Testis (tissue), 2 donors: ENCODE measurements at regions not wholly inside any gene's neighbourhood (a gene's known extent, or its start where the extent isn't known, plus 50 kb on each side); places are given as distances from the start of the nearest gene placed in this dataset.
"Not testable (repeated sequence)": the region's sequence is repeated elsewhere in the genome, so short reads cannot be mapped to it uniquely, and the experiment has no call there.

ENCODE experiments used
- DNase-seq: peaks from one replicate; pipeline ENCODE4 v3.0.0-alpha.2; 2019
- H3K27ac ChIP-seq, 2 donors: fragments of 200-600 bp; sonication (generic); one replicate each; pipeline ENCODE4 v1.5.1; 2019
- H3K27me3 ChIP-seq: fragments of 200-600 bp; sonication (generic); one replicate; pipeline ENCODE4 v1.5.1; 2019
- H3K36me3 ChIP-seq: fragments of 200-600 bp; sonication (generic); one replicate; pipeline ENCODE4 v1.5.1; 2017; ENCODE audit warnings: low read depth; ENCODE audit errors: missing control alignments
- H3K4me1 ChIP-seq: fragments of 200-600 bp; sonication (generic); one replicate; pipeline ENCODE4 v1.5.1; 2019
- H3K4me3 ChIP-seq, 2 donors: fragments of 200-600 bp; sonication (generic); one replicate each; pipeline ENCODE4 v1.5.1; 2017 to 2019
- H3K9me3 ChIP-seq: fragments of 200-600 bp; sonication (generic); one replicate; pipeline ENCODE4 v1.5.1; 2017
- CTCF ChIP-seq, 3 experiments: fragments of 450-650 bp in 2 of 3; fragments of 200-600 bp in 1 of 3; sonication (generic) in 1 of 3; IDR thresholded peaks; one replicate each; pipeline ENCODE4 v1.5.1; 2016 to 2019; ENCODE audit warnings: antibody characterized with exemption in 3 of 3, mild to moderate bottlenecking in 2 of 3, moderate library complexity in 1 of 3
- POLR2A ChIP-seq: fragments of 450-650 bp; IDR thresholded peaks from one replicate; pipeline ENCODE4 v1.6.1; 2017; ENCODE audit warnings: antibody characterized with exemption, mild to moderate bottlenecking, moderate library complexity
- WGBS, 2 donors: methylation state at CpG; one replicate each; pipeline ENCODE4 v1.1.5; 2018; 5-methylcytosine and 5-hydroxymethylcytosine counted together
- intact Hi-C: fragments of 100-400 bp; cut with DNase I; formaldehyde crosslinking; loops from one replicate; pipeline ENCODE4 v1.15.1; 2023; ENCODE audit warnings: low total_unique reads

GRCh38 chr3:176347424-176348146, 849.7 kb downstream of the TBL1XR1 start:
- Histone ChIP-seq H3K27me3 (no peaks in the 10 kb centered on the region), H3K9me3 (no peaks in the 10 kb centered on the region), H3K4me1 (no peaks in the 10 kb centered on the region), H3K4me3 (no peak overlapping the region), H3K36me3 (no peaks in the 10 kb centered on the region), H3K27ac (no peak overlapping the region)
- intact Hi-C loops = no loop called here
- WGBS, 2 donors = 69 to 74% methylated on average over 4 of the region's 4 CpGs
- TF ChIP-seq CTCF (IDR thresholded peaks at IDR 0.05) (no peak), POLR2A (no peak)
- DNase-seq = no peak

GRCh38 chr3:176341963-176342362, 855.3 kb downstream of the TBL1XR1 start:
- H3K36me3 ChIP-seq = no peaks in the 10 kb centered on the region
- WGBS, 2 donors = 78 to 87% methylated on average over 5 of the region's 5 CpGs
- H3K9me3 ChIP-seq = no peaks in the 10 kb centered on the region
- TF ChIP-seq CTCF (IDR thresholded peaks at IDR 0.05) = no peak
- TF ChIP-seq POLR2A = no peak
- H3K27me3 ChIP-seq = no peaks in the 10 kb centered on the region
- no peaks in the 10 kb centered on the region for H3K4me1 ChIP-seq
- DNase-seq = no peak
- intact Hi-C loops = no loop called here
- no peak overlapping the region for H3K4me3 ChIP-seq
- no peak overlapping the region for H3K27ac ChIP-seq

DNA sequence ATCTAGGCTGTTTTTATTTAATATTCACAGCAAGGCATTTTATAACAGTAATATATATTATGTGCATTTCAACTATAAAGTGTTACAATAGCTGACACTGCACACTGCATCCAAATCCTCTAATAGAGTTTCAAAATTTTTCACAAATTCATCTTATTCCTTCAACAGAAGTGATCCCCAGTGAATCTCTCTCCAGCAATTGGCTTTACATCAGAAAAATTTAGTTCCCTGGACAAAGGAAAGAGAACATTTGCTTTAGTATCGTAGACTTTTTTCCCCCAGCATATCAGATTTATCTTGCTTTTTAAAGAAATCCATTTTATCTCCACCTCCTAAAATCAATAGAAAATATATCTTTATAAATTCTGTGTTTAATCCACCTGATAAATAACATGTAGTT, 868.6 kb downstream of the TBL1XR1 start:
- WGBS, 2 donors = 56 to 77% methylated on average over 1 of the region's 1 CpG
- no peaks in the 10 kb centered on the region for H3K9me3 ChIP-seq
- DNase-seq = no peak
- no peaks in the 10 kb centered on the region for H3K36me3 ChIP-seq
- no peak overlapping the region for H3K4me3 ChIP-seq
- H3K27me3 ChIP-seq = no peaks in the 10 kb centered on the region
- H3K27ac ChIP-seq = no peak overlapping the region
- H3K4me1 ChIP-seq = no peaks in the 10 kb centered on the region
- TF ChIP-seq CTCF (IDR thresholded peaks at IDR 0.05) (no peak), POLR2A (no peak)
- intact Hi-C loops = no loop called here

GRCh38 chr3:176328198-176328597, 869.1 kb downstream of the TBL1XR1 start:
- no peak for DNase-seq
- no peak overlapping the region for H3K27ac ChIP-seq
- no peaks in the 10 kb centered on the region for H3K36me3 ChIP-seq
- H3K4me3 ChIP-seq = no peak overlapping the region
- intact Hi-C loops = no loop called here
- no peaks in the 10 kb centered on the region for H3K27me3 ChIP-seq
- no peaks in the 10 kb centered on the region for H3K9me3 ChIP-seq
- TF ChIP-seq POLR2A (no peak), CTCF (IDR thresholded peaks at IDR 0.05) (no peak)
- H3K4me1 ChIP-seq = no peaks in the 10 kb centered on the region

- H3K27ac ChIP-seq, H3K4me1 ChIP-seq, H3K36me3 ChIP-seq, intact Hi-C loops, H3K4me3 ChIP-seq, DNase-seq, H3K27me3 ChIP-seq, H3K9me3 ChIP-seq: not testable (repeated sequence)
- WGBS, 2 donors = 78 to 92% methylated on average over 9 of the region's 9 CpGs
Observed at GRCh38 chr3:176326894-176327490, 870.3 kb downstream of the TBL1XR1 start.

GRCh38 chr3:176321532-176321931, 875.8 kb downstream of the TBL1XR1 start:
- H3K9me3 ChIP-seq, H3K27ac ChIP-seq, H3K27me3 ChIP-seq, H3K36me3 ChIP-seq, H3K4me1 ChIP-seq, DNase-seq, H3K4me3 ChIP-seq, intact Hi-C loops: not testable (repeated sequence)
- 94 to 96% methylated on average over 8 of the region's 8 CpGs for WGBS, 2 donors
